Panc1 (cell line): ENCODE measurements at regions not wholly inside any gene's neighbourhood (a gene's known extent, or its start where the extent isn't known, plus 50 kb on each side); places are given as distances from the start of the nearest gene placed in this dataset.

Source experiments
- POLR2AphosphoS5 ChIP-seq: IDR thresholded peaks from 2 replicates; pipeline ENCODE4 v1.6.1; 2012; ENCODE audit warnings: mild to moderate bottlenecking, low read depth, low read length, moderate library complexity
- SIN3A ChIP-seq: IDR thresholded peaks from 2 replicates; pipeline ENCODE4 v1.6.1; 2012; ENCODE audit warnings: low read depth, mild to moderate bottlenecking, low read length, moderate library complexity, borderline replicate concordance; ENCODE audit not compliant: insufficient read depth
- TCF7L2 ChIP-seq: IDR thresholded peaks from 2 replicates; pipeline ENCODE4 v1.6.1; 2011; ENCODE audit warnings: mild to moderate bottlenecking, low read depth, low read length, inconsistent platforms
- TF ChIP-seq, protein P1 (sequence below): fragments of 450-650 bp; IDR thresholded peaks from 2 replicates; pipeline ENCODE4 v1.5.1; 2017; ENCODE audit warnings: mild to moderate bottlenecking
- TF ChIP-seq, protein P2 (sequence below), 2 experiments: IDR thresholded peaks; 2 replicates each; pipeline ENCODE4 v1.6.1; 2011 to 2012; ENCODE audit warnings: low read depth in 2 of 2, control low read depth in 1 of 2, low read length in 1 of 2, mild to moderate bottlenecking in 1 of 2, moderate library complexity in 1 of 2; ENCODE audit not compliant: insufficient read depth in 1 of 2

- TF ChIP-seq POLR2AphosphoS5 = no peak
- TF ChIP-seq, protein P1, sequence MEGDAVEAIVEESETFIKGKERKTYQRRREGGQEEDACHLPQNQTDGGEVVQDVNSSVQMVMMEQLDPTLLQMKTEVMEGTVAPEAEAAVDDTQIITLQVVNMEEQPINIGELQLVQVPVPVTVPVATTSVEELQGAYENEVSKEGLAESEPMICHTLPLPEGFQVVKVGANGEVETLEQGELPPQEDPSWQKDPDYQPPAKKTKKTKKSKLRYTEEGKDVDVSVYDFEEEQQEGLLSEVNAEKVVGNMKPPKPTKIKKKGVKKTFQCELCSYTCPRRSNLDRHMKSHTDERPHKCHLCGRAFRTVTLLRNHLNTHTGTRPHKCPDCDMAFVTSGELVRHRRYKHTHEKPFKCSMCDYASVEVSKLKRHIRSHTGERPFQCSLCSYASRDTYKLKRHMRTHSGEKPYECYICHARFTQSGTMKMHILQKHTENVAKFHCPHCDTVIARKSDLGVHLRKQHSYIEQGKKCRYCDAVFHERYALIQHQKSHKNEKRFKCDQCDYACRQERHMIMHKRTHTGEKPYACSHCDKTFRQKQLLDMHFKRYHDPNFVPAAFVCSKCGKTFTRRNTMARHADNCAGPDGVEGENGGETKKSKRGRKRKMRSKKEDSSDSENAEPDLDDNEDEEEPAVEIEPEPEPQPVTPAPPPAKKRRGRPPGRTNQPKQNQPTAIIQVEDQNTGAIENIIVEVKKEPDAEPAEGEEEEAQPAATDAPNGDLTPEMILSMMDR = no peak
- TF ChIP-seq, protein P2, sequence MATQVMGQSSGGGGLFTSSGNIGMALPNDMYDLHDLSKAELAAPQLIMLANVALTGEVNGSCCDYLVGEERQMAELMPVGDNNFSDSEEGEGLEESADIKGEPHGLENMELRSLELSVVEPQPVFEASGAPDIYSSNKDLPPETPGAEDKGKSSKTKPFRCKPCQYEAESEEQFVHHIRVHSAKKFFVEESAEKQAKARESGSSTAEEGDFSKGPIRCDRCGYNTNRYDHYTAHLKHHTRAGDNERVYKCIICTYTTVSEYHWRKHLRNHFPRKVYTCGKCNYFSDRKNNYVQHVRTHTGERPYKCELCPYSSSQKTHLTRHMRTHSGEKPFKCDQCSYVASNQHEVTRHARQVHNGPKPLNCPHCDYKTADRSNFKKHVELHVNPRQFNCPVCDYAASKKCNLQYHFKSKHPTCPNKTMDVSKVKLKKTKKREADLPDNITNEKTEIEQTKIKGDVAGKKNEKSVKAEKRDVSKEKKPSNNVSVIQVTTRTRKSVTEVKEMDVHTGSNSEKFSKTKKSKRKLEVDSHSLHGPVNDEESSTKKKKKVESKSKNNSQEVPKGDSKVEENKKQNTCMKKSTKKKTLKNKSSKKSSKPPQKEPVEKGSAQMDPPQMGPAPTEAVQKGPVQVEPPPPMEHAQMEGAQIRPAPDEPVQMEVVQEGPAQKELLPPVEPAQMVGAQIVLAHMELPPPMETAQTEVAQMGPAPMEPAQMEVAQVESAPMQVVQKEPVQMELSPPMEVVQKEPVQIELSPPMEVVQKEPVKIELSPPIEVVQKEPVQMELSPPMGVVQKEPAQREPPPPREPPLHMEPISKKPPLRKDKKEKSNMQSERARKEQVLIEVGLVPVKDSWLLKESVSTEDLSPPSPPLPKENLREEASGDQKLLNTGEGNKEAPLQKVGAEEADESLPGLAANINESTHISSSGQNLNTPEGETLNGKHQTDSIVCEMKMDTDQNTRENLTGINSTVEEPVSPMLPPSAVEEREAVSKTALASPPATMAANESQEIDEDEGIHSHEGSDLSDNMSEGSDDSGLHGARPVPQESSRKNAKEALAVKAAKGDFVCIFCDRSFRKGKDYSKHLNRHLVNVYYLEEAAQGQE (IDR thresholded peaks at IDR 0.05; ENCODE audit: insufficient read depth in 1 of 2, low read depth in 2 of 2, low read length in 1 of 2) = no peak
- TF ChIP-seq TCF7L2 = no peak
- TF ChIP-seq SIN3A = no peak
These were observed 111.6 kb upstream of the PPP2R5A start for GRCh38 chr1:212173567-212173966.
